ENCODE measurements at regions not wholly inside any gene's neighbourhood (a gene's known extent, or its start where the extent isn't known, plus 50 kb on each side); places are given as distances from the start of the nearest gene placed in this dataset.

DNA sequence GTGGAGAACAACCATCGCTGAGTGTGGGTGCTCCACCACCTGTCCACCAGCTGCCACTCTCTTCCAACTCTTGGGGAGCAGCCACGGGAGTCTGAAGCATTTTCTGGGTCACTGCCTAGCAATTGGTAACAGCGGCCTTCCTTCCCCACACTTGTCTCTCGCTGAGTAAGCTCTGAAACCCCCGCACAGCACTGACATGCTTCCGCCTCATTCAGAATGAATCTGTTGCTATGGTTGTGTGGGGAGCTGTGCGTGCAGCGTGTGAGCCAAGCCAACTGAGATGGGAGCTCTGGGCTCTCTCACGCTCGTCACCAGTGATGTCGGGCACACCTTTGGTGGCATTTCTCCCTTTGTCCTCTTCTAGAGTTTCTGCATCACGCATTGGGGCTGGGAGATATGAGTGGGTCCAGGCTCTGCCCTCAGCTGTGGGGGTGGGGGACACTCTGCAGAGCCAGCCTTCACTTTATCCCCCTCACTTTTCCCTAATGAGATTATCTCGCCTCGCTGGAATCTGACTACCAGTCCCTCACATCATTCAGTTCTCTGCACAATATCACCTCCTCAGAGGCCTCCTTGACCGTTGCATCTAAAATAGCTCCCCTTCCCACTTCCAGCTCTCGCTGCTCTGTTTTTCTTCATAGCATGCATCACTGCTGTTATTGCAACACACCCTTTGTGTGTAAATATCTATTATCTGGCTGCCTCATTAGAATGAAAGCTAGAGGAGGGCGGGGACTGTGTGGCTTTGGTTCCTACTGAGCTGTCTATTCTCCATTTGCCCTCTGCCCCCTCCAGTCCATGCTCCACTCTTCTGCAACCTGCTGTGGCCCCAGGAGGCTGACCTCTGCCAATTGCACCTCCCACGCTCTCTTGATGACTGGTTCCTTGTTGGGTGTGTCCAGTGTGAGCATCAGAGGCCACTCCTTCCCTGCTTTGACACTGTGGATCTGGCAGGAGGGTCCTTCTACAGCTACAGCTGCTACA, 569.9 kb upstream of the CADM1 start:
- no peak overlapping the region for H3K4me3 ChIP-seq (replicated peaks; ENCODE audit: low read depth, low read length)
- DNase-seq (ENCODE audit: extremely low read depth, low read depth) = no peak
- TF ChIP-seq, protein P1, sequence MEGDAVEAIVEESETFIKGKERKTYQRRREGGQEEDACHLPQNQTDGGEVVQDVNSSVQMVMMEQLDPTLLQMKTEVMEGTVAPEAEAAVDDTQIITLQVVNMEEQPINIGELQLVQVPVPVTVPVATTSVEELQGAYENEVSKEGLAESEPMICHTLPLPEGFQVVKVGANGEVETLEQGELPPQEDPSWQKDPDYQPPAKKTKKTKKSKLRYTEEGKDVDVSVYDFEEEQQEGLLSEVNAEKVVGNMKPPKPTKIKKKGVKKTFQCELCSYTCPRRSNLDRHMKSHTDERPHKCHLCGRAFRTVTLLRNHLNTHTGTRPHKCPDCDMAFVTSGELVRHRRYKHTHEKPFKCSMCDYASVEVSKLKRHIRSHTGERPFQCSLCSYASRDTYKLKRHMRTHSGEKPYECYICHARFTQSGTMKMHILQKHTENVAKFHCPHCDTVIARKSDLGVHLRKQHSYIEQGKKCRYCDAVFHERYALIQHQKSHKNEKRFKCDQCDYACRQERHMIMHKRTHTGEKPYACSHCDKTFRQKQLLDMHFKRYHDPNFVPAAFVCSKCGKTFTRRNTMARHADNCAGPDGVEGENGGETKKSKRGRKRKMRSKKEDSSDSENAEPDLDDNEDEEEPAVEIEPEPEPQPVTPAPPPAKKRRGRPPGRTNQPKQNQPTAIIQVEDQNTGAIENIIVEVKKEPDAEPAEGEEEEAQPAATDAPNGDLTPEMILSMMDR (IDR thresholded peaks at IDR 0.05; ENCODE audit: low read depth, low read length, missing control alignments) = no peak

DNA sequence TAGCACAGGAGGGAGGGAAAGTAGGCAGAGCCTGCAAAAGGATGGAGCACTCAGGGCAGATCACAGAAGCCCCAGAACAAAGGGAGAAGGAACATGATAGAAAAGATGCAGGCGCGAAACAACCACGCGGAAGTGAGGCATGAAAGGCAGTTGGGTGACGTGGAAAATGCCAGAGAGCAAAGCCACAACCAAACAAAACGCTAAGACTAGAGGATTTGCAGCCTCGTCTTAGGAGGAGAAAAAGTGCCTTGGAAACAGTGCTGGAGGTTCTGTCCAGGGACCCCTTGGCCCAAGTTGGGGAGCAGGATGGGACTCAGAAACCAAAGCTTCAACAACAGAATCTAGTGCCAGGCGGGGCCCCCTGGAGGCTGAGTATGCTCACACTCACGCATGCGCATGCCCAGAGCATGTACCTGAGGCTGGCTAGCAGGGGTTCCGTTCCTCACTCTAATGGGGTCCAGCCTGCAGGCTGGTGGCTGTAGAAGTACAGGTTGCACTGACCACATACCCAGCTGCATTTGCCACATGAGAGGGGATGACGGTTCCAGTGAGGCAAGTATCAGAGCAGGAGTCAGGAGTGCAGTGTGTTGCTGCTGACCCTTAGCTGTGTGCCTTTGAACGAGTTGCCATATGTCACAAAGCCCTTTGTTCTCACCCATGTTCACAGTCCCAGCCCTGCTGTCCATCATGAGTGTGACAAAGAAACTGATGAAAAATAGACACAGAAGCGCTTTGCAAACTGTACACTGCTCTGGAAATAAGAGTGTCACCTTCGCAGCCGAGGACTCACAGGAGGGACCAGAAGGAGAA, 568.6 kb upstream of the CADM1 start:
- no peak overlapping the region for H3K4me3 ChIP-seq (replicated peaks; ENCODE audit: low read depth, low read length)
- no peak for DNase-seq (ENCODE audit: extremely low read depth, low read depth)
- TF ChIP-seq, protein P1 (IDR thresholded peaks at IDR 0.05; ENCODE audit: low read depth, low read length, missing control alignments) = no peak

DNA sequence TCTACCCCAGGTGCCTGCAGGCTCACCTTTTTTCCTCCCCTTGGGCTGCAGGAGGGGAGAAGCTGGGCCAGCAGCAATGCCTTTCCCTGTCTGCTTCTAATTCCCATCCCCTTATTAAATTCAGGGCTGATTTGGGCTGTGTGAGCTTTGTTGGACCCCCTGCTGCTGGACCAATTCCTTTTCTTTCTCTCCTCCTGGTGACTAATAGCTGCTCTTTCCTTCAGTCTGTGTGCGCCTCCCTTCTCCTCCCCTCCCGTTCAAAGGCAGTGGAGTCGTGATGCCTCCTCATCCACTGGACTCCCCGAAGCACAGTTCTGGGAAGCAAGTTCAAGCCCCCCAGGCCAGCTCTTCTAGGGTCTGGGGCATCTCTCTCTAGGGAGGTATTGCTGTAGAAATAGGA, 567.9 kb upstream of the CADM1 start:
- no peak for DNase-seq (ENCODE audit: extremely low read depth, low read depth)
- no peak overlapping the region for H3K4me3 ChIP-seq (replicated peaks; ENCODE audit: low read depth, low read length)
- TF ChIP-seq, protein P1 (IDR thresholded peaks at IDR 0.05; ENCODE audit: low read depth, low read length, missing control alignments) = no peak

DNA sequence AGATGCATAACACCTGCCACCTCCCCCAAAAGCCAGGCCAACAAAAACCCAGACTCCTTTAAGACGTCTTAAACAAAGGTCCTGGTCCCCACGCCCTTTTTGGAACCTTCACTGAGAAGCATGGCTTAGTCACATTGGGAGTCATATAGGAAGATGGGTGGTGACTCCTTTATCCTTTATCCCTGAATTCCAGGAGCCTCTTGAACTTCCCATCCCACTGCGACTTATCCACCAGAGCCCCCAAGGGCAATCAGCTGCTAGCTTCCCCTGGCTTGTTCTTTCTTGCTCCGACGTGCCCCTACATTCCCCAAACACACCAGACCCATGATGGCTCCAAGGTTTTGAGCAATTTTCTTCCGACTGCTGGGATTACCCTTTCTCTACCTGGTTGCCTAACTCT, 567.0 kb upstream of the CADM1 start:
- no peak for DNase-seq (ENCODE audit: extremely low read depth, low read depth)
- no peak overlapping the region for H3K4me3 ChIP-seq (replicated peaks; ENCODE audit: low read depth, low read length)
- TF ChIP-seq, protein P1 (IDR thresholded peaks at IDR 0.05; ENCODE audit: low read depth, low read length, missing control alignments) = no peak

DNA sequence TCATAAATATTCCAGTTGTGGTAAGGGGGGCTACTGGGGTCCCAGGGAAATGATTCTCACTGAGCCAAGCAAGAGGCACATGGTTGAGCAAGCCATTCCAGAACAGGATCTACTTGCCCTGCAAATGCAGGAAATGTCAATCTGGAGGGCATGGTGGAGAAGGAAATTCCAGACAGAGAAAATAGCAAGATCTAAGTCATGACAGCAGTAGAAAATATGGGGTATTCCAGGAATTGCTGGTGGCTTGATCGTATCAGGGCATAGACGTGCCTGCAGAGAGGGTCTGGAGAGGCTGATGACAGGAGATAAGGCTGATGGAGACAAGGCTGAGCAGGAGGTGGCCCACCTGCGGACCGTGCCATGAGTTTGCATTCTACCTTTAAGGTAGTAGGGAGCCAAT, 566.3 kb upstream of the CADM1 start:
- TF ChIP-seq, protein P1 (IDR thresholded peaks at IDR 0.05; ENCODE audit: low read depth, low read length, missing control alignments) = no peak
- no peak overlapping the region for H3K4me3 ChIP-seq (replicated peaks; ENCODE audit: low read depth, low read length)
- DNase-seq (ENCODE audit: extremely low read depth, low read depth) = no peak

DNA sequence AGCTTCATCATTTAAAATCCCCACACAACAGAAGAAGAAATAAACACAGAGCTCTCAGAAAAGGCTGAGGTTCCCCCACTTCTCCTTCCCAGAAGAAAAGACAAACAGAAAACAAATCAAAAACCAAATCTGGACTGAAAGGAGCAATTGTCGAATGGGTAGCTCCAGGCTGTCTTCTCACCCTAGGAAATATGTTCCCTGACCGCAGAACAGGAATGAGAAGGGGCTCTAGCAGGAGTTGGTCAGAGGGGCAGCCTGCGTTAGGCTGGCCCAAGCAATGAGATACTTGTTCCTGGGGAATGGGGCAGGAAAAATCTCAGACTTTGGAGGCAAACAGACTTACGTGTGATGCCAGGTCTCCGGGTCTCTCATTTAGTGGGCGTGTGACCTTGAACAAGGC, 562.6 kb upstream of the CADM1 start:
- H3K4me3 ChIP-seq (replicated peaks; ENCODE audit: low read depth, low read length) = no peak overlapping the region
- TF ChIP-seq, protein P1 (IDR thresholded peaks at IDR 0.05; ENCODE audit: low read depth, low read length, missing control alignments) = no peak
- no peak for DNase-seq (ENCODE audit: extremely low read depth, low read depth)
